ENCODE measurements at regions not wholly inside any gene's neighbourhood (a gene's known extent, or its start where the extent isn't known, plus 50 kb on each side); places are given as distances from the start of the nearest gene placed in this dataset.

DNA sequence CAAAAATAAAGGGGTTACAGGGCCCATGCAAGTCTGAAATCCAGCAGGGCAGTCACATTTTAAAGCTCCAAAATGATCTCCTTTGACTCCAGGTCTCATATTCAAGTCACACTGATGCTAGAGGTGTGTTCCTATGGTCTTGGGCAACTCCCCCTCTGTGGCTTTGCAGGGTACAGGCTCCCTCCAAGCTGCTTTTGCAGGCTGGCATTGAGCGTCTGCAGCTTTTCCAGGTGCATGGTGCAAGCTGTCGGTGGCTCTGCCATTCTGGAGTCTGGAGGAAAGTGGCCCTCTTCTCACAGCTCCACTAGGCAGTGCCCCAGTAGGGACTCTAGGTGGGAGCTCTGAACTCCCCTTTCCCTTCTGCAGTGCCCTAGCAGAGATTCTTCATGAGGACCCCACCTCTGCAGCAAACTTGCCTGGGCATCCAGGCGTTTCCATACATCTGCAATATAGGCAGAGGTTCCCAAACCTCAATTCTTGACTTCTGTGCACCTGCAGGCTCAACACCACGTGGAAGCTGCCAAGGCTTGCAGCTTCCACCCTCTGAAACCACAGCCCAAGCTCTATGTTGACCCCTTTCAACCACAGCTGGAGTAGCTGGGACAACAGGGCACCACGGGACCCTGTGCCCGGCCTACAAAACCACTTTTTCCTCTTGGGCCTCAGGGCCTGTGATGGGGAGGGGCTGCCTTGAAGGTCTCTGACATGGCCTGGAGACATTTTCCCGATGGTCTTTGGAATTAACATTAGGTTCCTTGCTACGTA is 80.1 kb upstream of the PLSCR5 start:
- TF ChIP-seq, protein P1, sequence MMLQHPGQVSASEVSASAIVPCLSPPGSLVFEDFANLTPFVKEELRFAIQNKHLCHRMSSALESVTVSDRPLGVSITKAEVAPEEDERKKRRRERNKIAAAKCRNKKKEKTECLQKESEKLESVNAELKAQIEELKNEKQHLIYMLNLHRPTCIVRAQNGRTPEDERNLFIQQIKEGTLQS (IDR thresholded peaks at IDR 0.05; ENCODE audit: borderline replicate concordance, extremely low read depth, low read depth, low read length) = no peak
- TF ChIP-seq RELA (IDR thresholded peaks at IDR 0.05; ENCODE audit: borderline replicate concordance, partially characterized antibody) (no peak), EZH2 (IDR thresholded peaks at IDR 0.05; ENCODE audit: borderline replicate concordance, control insufficient read depth, low read depth, low read length) (no peak), HDAC2 (IDR thresholded peaks at IDR 0.05) (no peak), SP1 (IDR thresholded peaks at IDR 0.05; ENCODE audit: low read depth, low read length) (no peak), NR2C1 (IDR thresholded peaks at IDR 0.05) (no peak), JUND (IDR thresholded peaks at IDR 0.05; ENCODE audit: low read depth, low read length) (no peak), BCL11A (IDR thresholded peaks at IDR 0.05; ENCODE audit: low read depth, low read length) (no peak), TAF1 (IDR thresholded peaks at IDR 0.05; ENCODE audit: borderline replicate concordance, low read depth, low read length) (no peak)
- TF ChIP-seq, protein P2, sequence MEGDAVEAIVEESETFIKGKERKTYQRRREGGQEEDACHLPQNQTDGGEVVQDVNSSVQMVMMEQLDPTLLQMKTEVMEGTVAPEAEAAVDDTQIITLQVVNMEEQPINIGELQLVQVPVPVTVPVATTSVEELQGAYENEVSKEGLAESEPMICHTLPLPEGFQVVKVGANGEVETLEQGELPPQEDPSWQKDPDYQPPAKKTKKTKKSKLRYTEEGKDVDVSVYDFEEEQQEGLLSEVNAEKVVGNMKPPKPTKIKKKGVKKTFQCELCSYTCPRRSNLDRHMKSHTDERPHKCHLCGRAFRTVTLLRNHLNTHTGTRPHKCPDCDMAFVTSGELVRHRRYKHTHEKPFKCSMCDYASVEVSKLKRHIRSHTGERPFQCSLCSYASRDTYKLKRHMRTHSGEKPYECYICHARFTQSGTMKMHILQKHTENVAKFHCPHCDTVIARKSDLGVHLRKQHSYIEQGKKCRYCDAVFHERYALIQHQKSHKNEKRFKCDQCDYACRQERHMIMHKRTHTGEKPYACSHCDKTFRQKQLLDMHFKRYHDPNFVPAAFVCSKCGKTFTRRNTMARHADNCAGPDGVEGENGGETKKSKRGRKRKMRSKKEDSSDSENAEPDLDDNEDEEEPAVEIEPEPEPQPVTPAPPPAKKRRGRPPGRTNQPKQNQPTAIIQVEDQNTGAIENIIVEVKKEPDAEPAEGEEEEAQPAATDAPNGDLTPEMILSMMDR (IDR thresholded peaks at IDR 0.05 in 2 of 3, conservative IDR thresholded peaks at IDR 0.05 in 1 of 3; ENCODE audit: control insufficient read depth in 2 of 3, extremely low read depth in 1 of 3, insufficient read depth in 1 of 3, low read depth in 3 of 3, low read length in 3 of 3) = no peak
- TF ChIP-seq, protein P3, sequence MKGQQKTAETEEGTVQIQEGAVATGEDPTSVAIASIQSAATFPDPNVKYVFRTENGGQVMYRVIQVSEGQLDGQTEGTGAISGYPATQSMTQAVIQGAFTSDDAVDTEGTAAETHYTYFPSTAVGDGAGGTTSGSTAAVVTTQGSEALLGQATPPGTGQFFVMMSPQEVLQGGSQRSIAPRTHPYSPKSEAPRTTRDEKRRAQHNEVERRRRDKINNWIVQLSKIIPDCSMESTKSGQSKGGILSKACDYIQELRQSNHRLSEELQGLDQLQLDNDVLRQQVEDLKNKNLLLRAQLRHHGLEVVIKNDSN (IDR thresholded peaks at IDR 0.05; ENCODE audit: borderline replicate concordance, extremely low read length, insufficient read depth, low read depth, low read length) = no peak
- TF ChIP-seq, protein P4, sequence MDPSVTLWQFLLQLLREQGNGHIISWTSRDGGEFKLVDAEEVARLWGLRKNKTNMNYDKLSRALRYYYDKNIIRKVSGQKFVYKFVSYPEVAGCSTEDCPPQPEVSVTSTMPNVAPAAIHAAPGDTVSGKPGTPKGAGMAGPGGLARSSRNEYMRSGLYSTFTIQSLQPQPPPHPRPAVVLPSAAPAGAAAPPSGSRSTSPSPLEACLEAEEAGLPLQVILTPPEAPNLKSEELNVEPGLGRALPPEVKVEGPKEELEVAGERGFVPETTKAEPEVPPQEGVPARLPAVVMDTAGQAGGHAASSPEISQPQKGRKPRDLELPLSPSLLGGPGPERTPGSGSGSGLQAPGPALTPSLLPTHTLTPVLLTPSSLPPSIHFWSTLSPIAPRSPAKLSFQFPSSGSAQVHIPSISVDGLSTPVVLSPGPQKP (IDR thresholded peaks at IDR 0.05; ENCODE audit: low read depth, low read length) = no peak
- TF ChIP-seq, protein P5, sequence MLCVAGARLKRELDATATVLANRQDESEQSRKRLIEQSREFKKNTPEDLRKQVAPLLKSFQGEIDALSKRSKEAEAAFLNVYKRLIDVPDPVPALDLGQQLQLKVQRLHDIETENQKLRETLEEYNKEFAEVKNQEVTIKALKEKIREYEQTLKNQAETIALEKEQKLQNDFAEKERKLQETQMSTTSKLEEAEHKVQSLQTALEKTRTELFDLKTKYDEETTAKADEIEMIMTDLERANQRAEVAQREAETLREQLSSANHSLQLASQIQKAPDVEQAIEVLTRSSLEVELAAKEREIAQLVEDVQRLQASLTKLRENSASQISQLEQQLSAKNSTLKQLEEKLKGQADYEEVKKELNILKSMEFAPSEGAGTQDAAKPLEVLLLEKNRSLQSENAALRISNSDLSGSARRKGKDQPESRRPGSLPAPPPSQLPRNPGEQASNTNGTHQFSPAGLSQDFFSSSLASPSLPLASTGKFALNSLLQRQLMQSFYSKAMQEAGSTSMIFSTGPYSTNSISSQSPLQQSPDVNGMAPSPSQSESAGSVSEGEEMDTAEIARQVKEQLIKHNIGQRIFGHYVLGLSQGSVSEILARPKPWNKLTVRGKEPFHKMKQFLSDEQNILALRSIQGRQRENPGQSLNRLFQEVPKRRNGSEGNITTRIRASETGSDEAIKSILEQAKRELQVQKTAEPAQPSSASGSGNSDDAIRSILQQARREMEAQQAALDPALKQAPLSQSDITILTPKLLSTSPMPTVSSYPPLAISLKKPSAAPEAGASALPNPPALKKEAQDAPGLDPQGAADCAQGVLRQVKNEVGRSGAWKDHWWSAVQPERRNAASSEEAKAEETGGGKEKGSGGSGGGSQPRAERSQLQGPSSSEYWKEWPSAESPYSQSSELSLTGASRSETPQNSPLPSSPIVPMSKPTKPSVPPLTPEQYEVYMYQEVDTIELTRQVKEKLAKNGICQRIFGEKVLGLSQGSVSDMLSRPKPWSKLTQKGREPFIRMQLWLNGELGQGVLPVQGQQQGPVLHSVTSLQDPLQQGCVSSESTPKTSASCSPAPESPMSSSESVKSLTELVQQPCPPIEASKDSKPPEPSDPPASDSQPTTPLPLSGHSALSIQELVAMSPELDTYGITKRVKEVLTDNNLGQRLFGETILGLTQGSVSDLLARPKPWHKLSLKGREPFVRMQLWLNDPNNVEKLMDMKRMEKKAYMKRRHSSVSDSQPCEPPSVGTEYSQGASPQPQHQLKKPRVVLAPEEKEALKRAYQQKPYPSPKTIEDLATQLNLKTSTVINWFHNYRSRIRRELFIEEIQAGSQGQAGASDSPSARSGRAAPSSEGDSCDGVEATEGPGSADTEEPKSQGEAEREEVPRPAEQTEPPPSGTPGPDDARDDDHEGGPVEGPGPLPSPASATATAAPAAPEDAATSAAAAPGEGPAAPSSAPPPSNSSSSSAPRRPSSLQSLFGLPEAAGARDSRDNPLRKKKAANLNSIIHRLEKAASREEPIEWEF (IDR thresholded peaks at IDR 0.05; ENCODE audit: insufficient replicate concordance, low read depth, low read length) = no peak
